ENCODE measurements at regions not wholly inside any gene's neighbourhood (a gene's known extent, or its start where the extent isn't known, plus 50 kb on each side); places are given as distances from the start of the nearest gene placed in this dataset.

- H3K27ac ChIP-seq = no peak overlapping the region
- no peak for TF ChIP-seq CTCF (conservative IDR thresholded peaks at IDR 0.05)
These were observed 69.1 kb upstream of the PCSK1 start for GRCh38 chr5:96501991-96502646.

DNA sequence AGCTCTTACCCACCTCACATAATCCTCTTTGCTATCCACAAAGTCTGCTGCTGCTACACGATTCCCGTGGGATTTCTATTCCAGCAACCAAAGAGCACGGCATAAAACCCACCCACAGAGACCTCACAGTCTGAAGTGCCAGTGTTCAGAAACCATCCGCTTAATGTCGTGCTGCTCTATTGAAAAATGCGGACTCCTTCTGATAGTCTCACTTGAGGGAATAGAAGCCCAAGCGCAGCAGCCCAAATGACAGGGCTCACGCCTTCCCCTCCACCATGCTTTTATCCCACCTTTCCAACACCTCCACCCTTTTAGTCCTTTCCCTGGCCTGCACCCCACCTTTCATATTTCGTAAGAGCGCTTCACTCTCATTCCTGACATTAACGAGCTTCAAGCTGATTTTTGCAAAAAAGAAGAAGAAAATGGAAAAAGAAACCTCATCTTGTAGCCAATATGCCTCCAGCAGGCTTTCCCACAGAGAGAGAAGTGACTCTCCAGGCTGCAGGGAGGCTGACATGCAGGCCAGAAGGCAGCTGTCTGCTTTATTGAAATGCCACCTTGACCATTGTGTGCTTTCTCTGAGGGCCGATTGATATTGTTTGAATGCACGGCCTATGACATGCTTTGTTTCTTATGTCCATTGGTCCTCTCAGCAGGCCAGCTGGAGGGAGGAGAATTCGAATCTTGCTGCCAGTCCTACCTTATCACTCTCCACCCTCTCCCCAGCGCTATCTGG lies 70.6 kb upstream of the PCSK1 start:
- no peak for TF ChIP-seq CTCF (conservative IDR thresholded peaks at IDR 0.05)
- no peak overlapping the region for H3K27ac ChIP-seq

GRCh38 chr5:96506376-96506775 lies 73.3 kb upstream of the PCSK1 start:
- TF ChIP-seq CTCF (conservative IDR thresholded peaks at IDR 0.05) = no peak
- no peak overlapping the region for H3K27ac ChIP-seq

DNA sequence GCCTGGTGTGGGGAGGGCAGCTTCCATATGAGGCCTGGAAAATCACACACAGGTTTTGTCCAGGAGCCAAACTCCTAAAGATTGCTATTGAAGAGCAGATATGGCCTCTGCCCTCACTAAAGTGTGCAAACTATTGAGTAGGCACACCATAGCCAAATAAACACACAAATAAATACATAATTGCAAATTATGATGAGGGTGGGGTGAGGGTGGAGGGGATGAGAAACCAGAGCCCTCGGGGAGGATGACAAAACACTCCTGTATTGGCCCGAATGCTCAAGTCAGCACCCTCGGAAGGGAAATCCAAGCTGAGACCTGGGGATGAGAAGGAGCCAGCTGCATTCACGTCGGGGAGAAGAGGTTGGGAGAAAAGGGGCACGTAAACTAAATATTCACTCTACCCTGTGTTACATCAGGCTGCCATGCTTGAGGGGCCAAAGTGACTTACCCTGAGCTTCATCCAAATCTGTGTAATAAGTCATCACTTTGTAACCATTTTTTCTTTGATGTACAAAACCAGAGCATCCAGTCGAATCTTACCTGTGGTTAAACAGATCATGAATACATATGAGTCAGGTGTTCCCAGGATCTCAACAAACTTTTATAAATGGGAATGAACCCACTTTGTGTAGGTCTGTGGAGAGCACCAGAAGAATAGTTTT lies 73.9 kb upstream of the PCSK1 start:
- H3K27ac ChIP-seq = no peak overlapping the region
- no peak for TF ChIP-seq CTCF (conservative IDR thresholded peaks at IDR 0.05)

DNA sequence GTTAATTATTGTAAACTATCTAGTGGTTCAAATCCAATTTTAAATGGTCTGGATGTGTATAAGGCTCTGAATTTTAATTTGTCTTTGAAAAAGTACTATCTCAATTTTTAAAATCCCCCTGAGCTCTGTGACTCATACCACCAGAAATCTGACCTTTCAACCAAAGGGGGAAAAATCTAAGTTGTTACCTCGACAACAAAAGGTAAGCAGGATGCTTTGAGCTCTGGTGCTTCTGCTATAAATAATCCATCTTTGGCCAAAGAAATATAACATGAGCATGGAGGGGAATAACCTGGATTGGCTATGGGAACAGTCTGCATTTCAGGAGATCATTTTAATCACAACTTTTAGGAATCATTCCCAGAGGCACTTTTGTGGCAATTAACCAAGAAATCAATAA lies 76.3 kb upstream of the PCSK1 start:
- H3K27ac ChIP-seq = no peak overlapping the region
- TF ChIP-seq CTCF (conservative IDR thresholded peaks at IDR 0.05) = no peak

DNA sequence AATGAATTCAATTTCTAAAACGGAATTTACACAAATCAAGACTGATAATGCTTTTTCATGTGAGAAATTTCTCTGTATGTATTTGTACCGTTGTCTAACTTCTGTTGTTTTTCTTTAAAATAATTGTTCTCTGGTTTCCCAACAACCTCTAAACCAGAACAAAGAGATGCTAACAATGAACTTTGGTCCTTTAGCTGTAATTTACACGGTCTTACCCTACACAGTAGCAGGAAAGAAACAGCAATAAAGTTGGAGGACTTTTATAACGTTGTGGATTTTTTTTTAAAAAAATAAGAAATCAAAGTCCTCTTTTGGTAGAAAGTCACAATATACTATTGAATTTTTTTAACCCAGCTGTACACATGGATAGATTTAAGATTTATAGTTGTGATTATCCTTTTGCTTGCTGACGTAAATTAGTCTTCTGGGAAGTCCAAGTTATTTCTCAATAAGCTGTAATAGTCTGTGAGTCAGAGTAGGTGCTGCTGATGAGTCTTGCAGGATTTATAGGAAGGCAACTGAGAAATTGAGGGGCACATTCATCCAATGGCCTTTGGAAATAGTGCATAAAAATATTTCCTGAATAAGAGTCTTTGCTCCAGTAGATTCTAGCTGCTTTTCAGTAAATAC lies 76.8 kb upstream of the PCSK1 start:
- H3K27ac ChIP-seq = no peak overlapping the region
- no peak for TF ChIP-seq CTCF (conservative IDR thresholded peaks at IDR 0.05)

GRCh38 chr5:96516631-96517071 lies 83.6 kb upstream of the PCSK1 start:
- no peak overlapping the region for H3K27ac ChIP-seq
- no peak for TF ChIP-seq CTCF (conservative IDR thresholded peaks at IDR 0.05)

All from VCaP (cell line).